IMR-90 (cell line): ENCODE measurements at regions not wholly inside any gene's neighbourhood (a gene's known extent, or its start where the extent isn't known, plus 50 kb on each side); places are given as distances from the start of the nearest gene placed in this dataset.

Source experiments
- ATAC-seq: fragments of 200-7000 bp; cut with Tn5 transposase; 2 replicates; pipeline ENCODE4 v1.9.1; 2020; ENCODE audit warnings: low read depth, mild to moderate bottlenecking, moderate library complexity
- BruUV-seq: library from RNA; stranded (reverse); fragments of 400-500 nt; replicated peaks from 2 replicates; lab custom pipeline; 2021; lab: Mats Ljungman, UMichigan
- CTCF ChIA-PET: fragments of 300-600 bp; formaldehyde crosslinking; extraction: SDS; loops from one replicate; lab custom pipeline; 2021; ENCODE audit warnings: antibody characterized with exemption; lab: Yijun Ruan, JAX
- POLR2A ChIA-PET: fragments of 300-600 bp; sonication (Branson Sonifier 250); formaldehyde crosslinking; loops from one replicate; lab custom pipeline; 2022; ENCODE audit warnings: antibody characterized with exemption; ENCODE audit not compliant: unreplicated experiment; lab: Charles Lee
- DNase-seq: peaks from one replicate; pipeline ENCODE4 v3.0.0; 2013
- H2AFZ ChIP-seq: replicated peaks from 2 replicates; pipeline ENCODE3; 2013; ENCODE audit warnings: low read length, mild to moderate bottlenecking; ENCODE audit not compliant: poor library complexity
- H2AK5ac ChIP-seq: 2 replicates; pipeline ENCODE4 v1.6.1; 2013; ENCODE audit warnings: low read depth, low read length, inconsistent platforms
- H2AK9ac ChIP-seq: replicated peaks from 2 replicates; pipeline ENCODE3; 2013; ENCODE audit warnings: mild to moderate bottlenecking, low read depth, low read length, moderate library complexity; ENCODE audit not compliant: poor library complexity
- H2BK120ac ChIP-seq: 2 replicates; pipeline ENCODE4 v1.6.1; 2013; ENCODE audit warnings: low read depth, low read length, inconsistent platforms
- H2BK15ac ChIP-seq: 3 replicates; pipeline ENCODE4 v1.6.1; 2013; ENCODE audit warnings: low read depth, low read length, inconsistent platforms
- H2BK20ac ChIP-seq: 2 replicates; pipeline ENCODE4 v1.6.1; 2013; ENCODE audit warnings: low read depth, mild to moderate bottlenecking, inconsistent platforms, low read length, moderate library complexity
- H2BK5ac ChIP-seq: 2 replicates; pipeline ENCODE4 v1.6.1; 2013; ENCODE audit warnings: mild to moderate bottlenecking, low read depth, low read length, inconsistent platforms; ENCODE audit not compliant: poor library complexity, severe bottlenecking
- H3K14ac ChIP-seq: replicated peaks from 2 replicates; pipeline ENCODE4 v1.6.1; 2013; ENCODE audit warnings: low read depth, low read length, inconsistent platforms
- H3K18ac ChIP-seq: 2 replicates; pipeline ENCODE4 v1.6.1; 2013; ENCODE audit warnings: low read depth, low read length, control low read depth
- H3K23ac ChIP-seq: 2 replicates; pipeline ENCODE4 v1.6.1; 2013; ENCODE audit warnings: low read depth, low read length, inconsistent platforms
- H3K27ac ChIP-seq: 2 replicates; pipeline ENCODE4 v1.5.1; 2013; ENCODE audit warnings: mild to moderate bottlenecking, control low read depth, low read length; ENCODE audit not compliant: insufficient read depth
- H3K27me3 ChIP-seq: 2 replicates; pipeline ENCODE4 v1.6.1; 2013; ENCODE audit warnings: low read length; ENCODE audit not compliant: control insufficient read depth, insufficient read depth
- H3K36me3 ChIP-seq: 2 replicates; pipeline ENCODE4 v1.6.1; 2013; ENCODE audit warnings: low read length, mixed read lengths; ENCODE audit not compliant: control insufficient read depth, insufficient read depth
- H3K4ac ChIP-seq: 2 replicates; pipeline ENCODE4 v1.6.1; 2013; ENCODE audit warnings: low read depth, low read length, inconsistent platforms
- H3K4me1 ChIP-seq: 2 replicates; pipeline ENCODE4 v1.6.1; 2013; ENCODE audit warnings: low read length, mixed read lengths; ENCODE audit not compliant: control insufficient read depth, insufficient read depth
- H3K4me2 ChIP-seq: 2 replicates; pipeline ENCODE4 v1.6.1; 2013; ENCODE audit warnings: low read depth, mild to moderate bottlenecking, control low read depth, low read length, moderate library complexity
- H3K4me3 ChIP-seq: 2 replicates; pipeline ENCODE4 v1.5.1; 2013; ENCODE audit warnings: low read depth, mild to moderate bottlenecking, control low read depth, low read length, moderate library complexity; ENCODE audit not compliant: insufficient read depth
- H3K56ac ChIP-seq: 2 replicates; pipeline ENCODE4 v1.6.1; 2013; ENCODE audit warnings: low read length, inconsistent platforms; ENCODE audit not compliant: insufficient read depth; ENCODE audit errors: extremely low read depth
- H3K79me1 ChIP-seq, 2 experiments: 2 replicates each; pipeline ENCODE4 v1.6.1; 2013; ENCODE audit warnings: low read length in 2 of 2, inconsistent platforms in 1 of 2, low read depth in 1 of 2
- H3K9ac ChIP-seq: 2 replicates; pipeline ENCODE4 v1.6.1; 2013; ENCODE audit warnings: low read depth, low read length, control low read depth
- H3K9me1 ChIP-seq: 2 replicates; pipeline ENCODE4 v1.6.1; 2013; ENCODE audit warnings: low read length, inconsistent platforms; ENCODE audit not compliant: insufficient read depth
- H3K9me3 ChIP-seq: 2 replicates; pipeline ENCODE4 v1.6.1; 2013; ENCODE audit warnings: low read length; ENCODE audit not compliant: control insufficient read depth, insufficient read depth
- H4K20me1 ChIP-seq: 2 replicates; pipeline ENCODE4 v1.6.1; 2013; ENCODE audit warnings: low read length, inconsistent platforms; ENCODE audit not compliant: insufficient read depth
- H4K5ac ChIP-seq: 2 replicates; pipeline ENCODE4 v1.6.1; 2013; ENCODE audit warnings: mild to moderate bottlenecking, low read depth, low read length, control low read depth
- H4K8ac ChIP-seq, 2 experiments: 2 replicates each; pipeline ENCODE4 v1.6.1; 2013; ENCODE audit warnings: low read depth in 2 of 2, low read length in 2 of 2, control low read depth in 1 of 2, inconsistent platforms in 1 of 2
- H4K91ac ChIP-seq: 2 replicates; pipeline ENCODE4 v1.6.1; 2013; ENCODE audit warnings: low read depth, low read length, inconsistent platforms; ENCODE audit not compliant: insufficient read depth
- BHLHE40 ChIP-seq: fragments of 150-350 bp; IDR thresholded peaks from 2 replicates; pipeline ENCODE4 v1.6.1; 2016; ENCODE audit warnings: mild to moderate bottlenecking, low read depth, low read length
- CHD1 ChIP-seq: IDR thresholded peaks from 2 replicates; pipeline ENCODE4 v1.6.1; 2012; ENCODE audit warnings: low read depth, low read length, improper control_type of control experiment
- CTCF ChIP-seq: conservative IDR thresholded peaks from 2 replicates; pipeline ENCODE4 v1.5.1; 2012; ENCODE audit warnings: mild to moderate bottlenecking, low read depth, low read length, improper control_type of control experiment
- FOS ChIP-seq: fragments of 150-350 bp; IDR thresholded peaks from 2 replicates; pipeline ENCODE4 v1.6.1; 2016; ENCODE audit warnings: low read depth, low read length
- NFE2L2 ChIP-seq: fragments of 150-350 bp; IDR thresholded peaks from 2 replicates; pipeline ENCODE4 v1.6.1; 2016; ENCODE audit warnings: low read depth, mild to moderate bottlenecking, low read length
- RAD21 ChIP-seq: IDR thresholded peaks from 2 replicates; pipeline ENCODE4 v1.6.1; 2012; ENCODE audit warnings: low read length, improper control_type of control experiment
- RCOR1 ChIP-seq: IDR thresholded peaks from 2 replicates; pipeline ENCODE4 v1.6.1; 2012; ENCODE audit warnings: mild to moderate bottlenecking, low read length, improper control_type of control experiment; ENCODE audit not compliant: insufficient replicate concordance
- RFX5 ChIP-seq: IDR thresholded peaks from 2 replicates; pipeline ENCODE4 v1.8.0; 2012; ENCODE audit warnings: low read depth, mild to moderate bottlenecking, low read length, moderate library complexity
- WGBS, 2 experiments: methylation state at CpG; one replicate each; pipeline versions ENCODE4 v1.1.5 to v1.1.7; 2013; ENCODE audit warnings: missing lambda C conversion rate in 2 of 2; ENCODE audit not compliant: insufficient read length in 1 of 2; ENCODE audit errors: extremely low coverage in 2 of 2; 5-methylcytosine and 5-hydroxymethylcytosine counted together
- dilution Hi-C: fragments of 300-500 bp; cut with HindIII; formaldehyde crosslinking; loops from one replicate; pipeline ENCODE4 v1.14.3; 2018; ENCODE audit warnings: low sequenced_read_pairs; ENCODE audit not compliant: unreplicated experiment
- in situ Hi-C: fragments of 300-500 bp; cut with MboI; formaldehyde crosslinking; loops from 3 replicates; pipeline ENCODE4 v1.14.3; 2019; ENCODE audit warnings: low sequenced_read_pairs, inconsistent platforms, mixed read lengths
- intact Hi-C: fragments of 100-400 bp; cut with micrococcal nuclease; formaldehyde crosslinking; loops from 2 replicates; pipeline ENCODE4 v1.10.0; 2022

DNA sequence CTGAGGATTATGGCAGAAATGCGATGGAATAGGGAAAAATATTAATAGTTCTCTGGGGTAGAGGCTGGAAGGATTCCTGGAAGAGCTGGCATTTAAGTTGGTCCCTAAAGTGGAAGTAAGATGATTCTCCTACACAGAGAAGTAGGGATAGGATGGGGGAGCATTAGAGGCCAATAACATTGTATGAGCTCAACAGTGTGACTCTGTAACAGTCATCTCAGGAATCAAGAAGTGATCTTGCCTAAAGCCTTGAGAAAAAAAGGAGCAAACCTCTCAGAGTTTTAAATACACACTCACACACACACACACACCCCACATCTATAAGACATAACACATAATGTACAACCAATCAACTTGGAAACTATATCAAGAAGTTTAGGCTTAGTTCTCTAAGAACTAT, 117.7 kb upstream of the CDK1 start:
- dilution Hi-C loops = no loop called here
- H4K8ac ChIP-seq = no peak overlapping the region
- H4K20me1 ChIP-seq = no peaks in the 10 kb centered on the region
- H2BK20ac ChIP-seq = no peak overlapping the region
- DNase-seq = no peak
- in situ Hi-C loops = no loop called here
- H3K18ac ChIP-seq = no peak overlapping the region
- ATAC-seq = no peak
- H3K9ac ChIP-seq = no peak overlapping the region
- ChIA-PET CTCF (interaction anchor here (1.7 kb wide), 1 partner anchor 215 kb away, joined by 3 read pairs; no protein-coding TSS in a partner anchor), POLR2A (no interaction called here)
- no TSS peak for BruUV-seq
- H2AK9ac ChIP-seq = no peak overlapping the region
- H3K9me3 ChIP-seq = peaks cover 2% of the 10 kb centered on the region; the same call in 1 of the 2 replicates
- no peak overlapping the region for H2BK5ac ChIP-seq
- no peak overlapping the region for H3K27ac ChIP-seq
- no peaks in the 10 kb centered on the region for H3K36me3 ChIP-seq
- no CpG with 5 or more reads among the region's 1 CpG for WGBS, 2 experiments
- no peak overlapping the region for H2BK15ac ChIP-seq
- no peaks in the 10 kb centered on the region for H3K27me3 ChIP-seq
- no peak overlapping the region for H3K4ac ChIP-seq
- H3K9me1 ChIP-seq = no peaks in the 10 kb centered on the region
- H3K79me1 ChIP-seq = no peaks in the 10 kb centered on the region
- H4K5ac ChIP-seq = no peak overlapping the region
- no peak overlapping the region for H3K4me2 ChIP-seq
- no peak overlapping the region for H4K91ac ChIP-seq
- H3K56ac ChIP-seq = no peak overlapping the region
- H3K4me1 ChIP-seq = peaks cover 2% of the 10 kb centered on the region
- no peak overlapping the region for H3K4me3 ChIP-seq
- no peak overlapping the region for H2AFZ ChIP-seq
- no peak overlapping the region for H3K23ac ChIP-seq
- H3K14ac ChIP-seq = no peak overlapping the region
- TF ChIP-seq RAD21 (no peak), FOS (no peak), CTCF (no peak), RCOR1 (no peak), NFE2L2 (no peak), RFX5 (no peak), CHD1 (no peak), BHLHE40 (no peak)
- intact Hi-C loops = loop anchor here (2.0 kb wide), 1 partner anchor 78 kb away; no protein-coding TSS in a partner anchor
- H2AK5ac ChIP-seq = no peak overlapping the region; the same call in 1 of the 2 replicates
- no peak overlapping the region for H2BK120ac ChIP-seq
